ENCODE measurements at regions not wholly inside any gene's neighbourhood (a gene's known extent, or its start where the extent isn't known, plus 50 kb on each side); places are given as distances from the start of the nearest gene placed in this dataset.

- Histone ChIP-seq H3K4me1 (ENCODE audit: control insufficient read depth, insufficient read depth, low read length, poor library complexity, severe bottlenecking) (peaks cover 7% of the 10 kb centered on the region), H3K27ac (ENCODE audit: low read depth, low read length, severe bottlenecking) (no peak overlapping the region), H3K9me3 (ENCODE audit: control insufficient read depth, low read length) (no peaks in the 10 kb centered on the region), H3K36me3 (ENCODE audit: control insufficient read depth, insufficient read depth, low read length) (no peaks in the 10 kb centered on the region), H3K4me3 (ENCODE audit: extremely low read depth, insufficient read depth, low read length, poor library complexity, severe bottlenecking) (no peak overlapping the region)
- 82 to 86% methylated on average over 5 to 7 of the region's 7 CpGs for WGBS, 2 experiments (ENCODE audit: insufficient coverage in 2 of 2)
These were observed 100.2 kb upstream of the FSTL4 start for GRCh38 chr5:133712562-133712961.

- H3K9me3 ChIP-seq (ENCODE audit: control insufficient read depth, low read length) = no peaks in the 10 kb centered on the region
- no peak overlapping the region for H3K4me3 ChIP-seq (ENCODE audit: extremely low read depth, insufficient read depth, low read length, poor library complexity, severe bottlenecking)
- H3K27ac ChIP-seq (ENCODE audit: low read depth, low read length, severe bottlenecking) = no peak overlapping the region
- peaks cover 2% of the 10 kb centered on the region for H3K4me1 ChIP-seq (ENCODE audit: control insufficient read depth, insufficient read depth, low read length, poor library complexity, severe bottlenecking)
- WGBS, 2 experiments (ENCODE audit: insufficient coverage in 2 of 2) = 89 to 90% methylated on average over 1 of the region's 2 CpGs
- H3K36me3 ChIP-seq (ENCODE audit: control insufficient read depth, insufficient read depth, low read length) = no peaks in the 10 kb centered on the region
These were observed 96.9 kb upstream of the FSTL4 start for GRCh38 chr5:133709209-133709725.

- 82 to 85% methylated on average over 3 of the region's 3 CpGs for WGBS, 2 experiments (ENCODE audit: insufficient coverage in 2 of 2)
- H3K4me1 ChIP-seq (ENCODE audit: control insufficient read depth, insufficient read depth, low read length, poor library complexity, severe bottlenecking) = no peaks in the 10 kb centered on the region
- no peak overlapping the region for H3K27ac ChIP-seq (ENCODE audit: low read depth, low read length, severe bottlenecking)
- H3K9me3 ChIP-seq (ENCODE audit: control insufficient read depth, low read length) = no peaks in the 10 kb centered on the region
- no peak overlapping the region for H3K4me3 ChIP-seq (ENCODE audit: extremely low read depth, insufficient read depth, low read length, poor library complexity, severe bottlenecking)
- H3K36me3 ChIP-seq (ENCODE audit: control insufficient read depth, insufficient read depth, low read length) = no peaks in the 10 kb centered on the region
These were observed 96.0 kb upstream of the FSTL4 start for GRCh38 chr5:133708331-133708850.

GRCh38 chr5:133707629-133708028, 95.3 kb upstream of the FSTL4 start:
- Histone ChIP-seq H3K27ac (ENCODE audit: low read depth, low read length, severe bottlenecking) (no peak overlapping the region), H3K4me1 (ENCODE audit: control insufficient read depth, insufficient read depth, low read length, poor library complexity, severe bottlenecking) (no peaks in the 10 kb centered on the region), H3K9me3 (ENCODE audit: control insufficient read depth, low read length) (no peaks in the 10 kb centered on the region), H3K36me3 (ENCODE audit: control insufficient read depth, insufficient read depth, low read length) (no peaks in the 10 kb centered on the region), H3K4me3 (ENCODE audit: extremely low read depth, insufficient read depth, low read length, poor library complexity, severe bottlenecking) (no peak overlapping the region)
- 43 to 81% methylated on average over 1 to 2 of the region's 2 CpGs for WGBS, 2 experiments (ENCODE audit: insufficient coverage in 2 of 2)

- WGBS, 2 experiments (ENCODE audit: insufficient coverage in 2 of 2) = 88 to 89% methylated on average over 9 of the region's 10 CpGs
- no peak overlapping the region for H3K4me3 ChIP-seq (ENCODE audit: extremely low read depth, insufficient read depth, low read length, poor library complexity, severe bottlenecking)
These were observed 94.4 kb upstream of the FSTL4 start for GRCh38 chr5:133706506-133707430.

GRCh38 chr5:133705331-133705730, 93.0 kb upstream of the FSTL4 start:
- no peaks in the 10 kb centered on the region for H3K36me3 ChIP-seq (ENCODE audit: control insufficient read depth, insufficient read depth, low read length)
- no peaks in the 10 kb centered on the region for H3K9me3 ChIP-seq (ENCODE audit: control insufficient read depth, low read length)
- no peaks in the 10 kb centered on the region for H3K4me1 ChIP-seq (ENCODE audit: control insufficient read depth, insufficient read depth, low read length, poor library complexity, severe bottlenecking)
- H3K27ac ChIP-seq (ENCODE audit: low read depth, low read length, severe bottlenecking) = no peak overlapping the region
- 80 to 86% methylated on average over 3 of the region's 3 CpGs for WGBS, 2 experiments (ENCODE audit: insufficient coverage in 2 of 2)
- H3K4me3 ChIP-seq (ENCODE audit: extremely low read depth, insufficient read depth, low read length, poor library complexity, severe bottlenecking) = no peak overlapping the region

More at GRCh38 chr5:133706506-133707430, 94.4 kb upstream of the FSTL4 start:
- Histone ChIP-seq H3K27ac (ENCODE audit: low read depth, low read length, severe bottlenecking) (no peak overlapping the region), H3K9me3 (ENCODE audit: control insufficient read depth, low read length) (no peaks in the 10 kb centered on the region), H3K36me3 (ENCODE audit: control insufficient read depth, insufficient read depth, low read length) (no peaks in the 10 kb centered on the region), H3K4me1 (ENCODE audit: control insufficient read depth, insufficient read depth, low read length, poor library complexity, severe bottlenecking) (no peaks in the 10 kb centered on the region)

- H3K4me3 ChIP-seq (ENCODE audit: extremely low read depth, insufficient read depth, low read length, poor library complexity, severe bottlenecking) = no peak overlapping the region
- H3K36me3 ChIP-seq (ENCODE audit: control insufficient read depth, insufficient read depth, low read length) = no peaks in the 10 kb centered on the region
- H3K27ac ChIP-seq (ENCODE audit: low read depth, low read length, severe bottlenecking) = no peak overlapping the region
- no peaks in the 10 kb centered on the region for H3K4me1 ChIP-seq (ENCODE audit: control insufficient read depth, insufficient read depth, low read length, poor library complexity, severe bottlenecking)
- H3K9me3 ChIP-seq (ENCODE audit: control insufficient read depth, low read length) = no peaks in the 10 kb centered on the region
- 84 to 93% methylated on average over 2 of the region's 2 CpGs for WGBS, 2 experiments (ENCODE audit: insufficient coverage in 2 of 2)
These were observed 92.1 kb upstream of the FSTL4 start for GRCh38 chr5:133704411-133704810.

GRCh38 chr5:133703935-133704334, 91.6 kb upstream of the FSTL4 start:
- Histone ChIP-seq H3K4me1 (ENCODE audit: control insufficient read depth, insufficient read depth, low read length, poor library complexity, severe bottlenecking) (no peaks in the 10 kb centered on the region), H3K9me3 (ENCODE audit: control insufficient read depth, low read length) (no peaks in the 10 kb centered on the region), H3K27ac (ENCODE audit: low read depth, low read length, severe bottlenecking) (no peak overlapping the region), H3K4me3 (ENCODE audit: extremely low read depth, insufficient read depth, low read length, poor library complexity, severe bottlenecking) (no peak overlapping the region), H3K36me3 (ENCODE audit: control insufficient read depth, insufficient read depth, low read length) (no peaks in the 10 kb centered on the region)
- no CpG with 5 or more reads among the region's 1 CpG for WGBS, 2 experiments (ENCODE audit: insufficient coverage in 2 of 2)

GRCh38 chr5:133702791-133703770, 90.7 kb upstream of the FSTL4 start:
- Histone ChIP-seq H3K36me3 (ENCODE audit: control insufficient read depth, insufficient read depth, low read length) (no peaks in the 10 kb centered on the region), H3K27ac (ENCODE audit: low read depth, low read length, severe bottlenecking) (no peak overlapping the region), H3K4me1 (ENCODE audit: control insufficient read depth, insufficient read depth, low read length, poor library complexity, severe bottlenecking) (no peaks in the 10 kb centered on the region), H3K9me3 (ENCODE audit: control insufficient read depth, low read length) (no peaks in the 10 kb centered on the region), H3K4me3 (ENCODE audit: extremely low read depth, insufficient read depth, low read length, poor library complexity, severe bottlenecking) (no peak overlapping the region)
- WGBS, 2 experiments (ENCODE audit: insufficient coverage in 2 of 2) = 89 to 92% methylated on average over 12 of the region's 15 CpGs

- WGBS, 2 experiments (ENCODE audit: insufficient coverage in 2 of 2) = 86 to 89% methylated on average over 4 of the region's 4 CpGs
- no peak overlapping the region for H3K27ac ChIP-seq (ENCODE audit: low read depth, low read length, severe bottlenecking)
- no peaks in the 10 kb centered on the region for H3K36me3 ChIP-seq (ENCODE audit: control insufficient read depth, insufficient read depth, low read length)
- no peak overlapping the region for H3K4me3 ChIP-seq (ENCODE audit: extremely low read depth, insufficient read depth, low read length, poor library complexity, severe bottlenecking)
- no peaks in the 10 kb centered on the region for H3K9me3 ChIP-seq (ENCODE audit: control insufficient read depth, low read length)
- no peaks in the 10 kb centered on the region for H3K4me1 ChIP-seq (ENCODE audit: control insufficient read depth, insufficient read depth, low read length, poor library complexity, severe bottlenecking)
These were observed 89.5 kb upstream of the FSTL4 start for GRCh38 chr5:133701871-133702270.
